Neural cell (in vitro differentiated cells): ENCODE measurements at regions not wholly inside any gene's neighbourhood (a gene's known extent, or its start where the extent isn't known, plus 50 kb on each side); places are given as distances from the start of the nearest gene placed in this dataset.

Source experiments
- H2AFZ ChIP-seq: fragments of 200-600, 300-800 bp; sonication (generic), shearing (Covaris generic); 2 replicates; pipeline ENCODE4 v1.6.0; 2014; ENCODE audit warnings: low read depth, mild to moderate bottlenecking, antibody characterized with exemption, low read length, moderate library complexity
- H3F3A ChIP-seq: fragments of 200-600 bp; shearing (Covaris generic); 2 replicates; pipeline ENCODE4 v1.6.1; 2016; ENCODE audit warnings: mild to moderate bottlenecking, moderate library complexity, mixed read lengths, antibody characterized with exemption, low read length; ENCODE audit not compliant: insufficient read depth, poor library complexity, severe bottlenecking
- H3K27ac ChIP-seq: fragments of 200-600, 300-800 bp; sonication (generic), shearing (Covaris generic); 2 replicates; pipeline ENCODE4 v1.5.1; 2014; ENCODE audit warnings: mild to moderate bottlenecking, low read length, moderate library complexity
- H3K27me3 ChIP-seq: fragments of 300-800, 200-600 bp; sonication (generic), shearing (Covaris generic); 2 replicates; pipeline ENCODE4 v1.6.0; 2014; ENCODE audit warnings: mild to moderate bottlenecking, low read depth, low read length, moderate library complexity; ENCODE audit not compliant: insufficient read depth
- H3K36me3 ChIP-seq: fragments of 300-800, 200-600 bp; sonication (generic), shearing (Covaris generic); 2 replicates; pipeline ENCODE4 v1.5.1; 2014; ENCODE audit warnings: mild to moderate bottlenecking, antibody characterized with exemption, low read length, moderate library complexity; ENCODE audit not compliant: insufficient read depth
- H3K4me2 ChIP-seq: fragments of 300-800, 200-600 bp; sonication (generic), shearing (Covaris generic); 2 replicates; pipeline ENCODE4 v1.6.0; 2014; ENCODE audit warnings: mild to moderate bottlenecking, low read length
- H3K4me3 ChIP-seq: fragments of 300-800, 200-600 bp; sonication (generic), shearing (Covaris generic); 2 replicates; pipeline ENCODE4 v1.5.1; 2014; ENCODE audit warnings: mild to moderate bottlenecking, low read length, moderate library complexity
- H3K79me2 ChIP-seq: fragments of 200-600 bp; shearing (Covaris generic); replicated peaks from 2 replicates; pipeline ENCODE4 v1.6.0; 2014; ENCODE audit warnings: mild to moderate bottlenecking, low read length, moderate library complexity; ENCODE audit not compliant: insufficient read depth
- H3K9ac ChIP-seq: fragments of 300-800, 200-600 bp; sonication (generic), shearing (Covaris generic); 2 replicates; pipeline ENCODE4 v1.6.1; 2016; ENCODE audit warnings: mild to moderate bottlenecking, low read length, mixed read lengths
- H3K9me2 ChIP-seq: fragments of 200-600 bp; shearing (Covaris generic); 2 replicates; pipeline ENCODE4 v1.6.1; 2016; ENCODE audit warnings: mild to moderate bottlenecking, low read length, mixed read lengths; ENCODE audit not compliant: insufficient read depth
- H3K9me3 ChIP-seq: fragments of 200-600, 300-800 bp; sonication (generic), shearing (Covaris generic); 2 replicates; pipeline ENCODE4 v1.6.1; 2016; ENCODE audit warnings: mild to moderate bottlenecking, mixed run types, low read length, moderate library complexity, mixed read lengths
- H4K20me1 ChIP-seq: fragments of 200-600 bp; shearing (Covaris generic); 2 replicates; pipeline ENCODE4 v1.6.1; 2016; ENCODE audit warnings: mild to moderate bottlenecking, mixed run types; ENCODE audit not compliant: insufficient read depth
- EP300 ChIP-seq: fragments of 450-650 bp; conservative IDR thresholded peaks from 2 replicates; pipeline ENCODE4 v1.6.1; 2014; ENCODE audit warnings: antibody characterized with exemption, mild to moderate bottlenecking, moderate library complexity; ENCODE audit not compliant: poor library complexity, severe bottlenecking
- EZH2 ChIP-seq: fragments of 200-600, 300-800 bp; shearing (Covaris generic), sonication (generic); IDR thresholded peaks from 2 replicates; pipeline ENCODE4 v1.6.1; 2014; ENCODE audit warnings: antibody characterized with exemption, low read length, borderline replicate concordance, mild to moderate bottlenecking; ENCODE audit not compliant: insufficient read depth, poor library complexity, severe bottlenecking
- MXI1 ChIP-seq: fragments of 450-650 bp; conservative IDR thresholded peaks from 2 replicates; pipeline ENCODE4 v1.6.1; 2014; ENCODE audit warnings: antibody characterized with exemption, mild to moderate bottlenecking; ENCODE audit not compliant: poor library complexity, severe bottlenecking
- POLR2AphosphoS5 ChIP-seq: IDR thresholded peaks from 2 replicates; pipeline ENCODE4 v1.6.1; 2012
- RAD21 ChIP-seq: fragments of 450-650 bp; conservative IDR thresholded peaks from 2 replicates; pipeline ENCODE4 v1.6.1; 2014; ENCODE audit warnings: antibody characterized with exemption, mild to moderate bottlenecking, moderate library complexity
- SMC3 ChIP-seq: fragments of 450-650 bp; conservative IDR thresholded peaks from 2 replicates; pipeline ENCODE4 v1.6.1; 2014; ENCODE audit warnings: antibody characterized with exemption, mild to moderate bottlenecking, moderate library complexity; ENCODE audit not compliant: poor library complexity
- TAF1 ChIP-seq: IDR thresholded peaks from 2 replicates; pipeline ENCODE4 v1.6.1; 2012; ENCODE audit warnings: low read depth
- TF ChIP-seq, protein P1 (sequence below): IDR thresholded peaks from 2 replicates; pipeline ENCODE4 v1.6.1; 2012; ENCODE audit warnings: borderline replicate concordance
- TF ChIP-seq, protein P2 (sequence below): fragments of 450-650 bp; IDR thresholded peaks from 2 replicates; pipeline ENCODE4 v1.5.1; 2014; ENCODE audit warnings: antibody characterized with exemption, mild to moderate bottlenecking, moderate library complexity; ENCODE audit not compliant: poor library complexity, severe bottlenecking

DNA sequence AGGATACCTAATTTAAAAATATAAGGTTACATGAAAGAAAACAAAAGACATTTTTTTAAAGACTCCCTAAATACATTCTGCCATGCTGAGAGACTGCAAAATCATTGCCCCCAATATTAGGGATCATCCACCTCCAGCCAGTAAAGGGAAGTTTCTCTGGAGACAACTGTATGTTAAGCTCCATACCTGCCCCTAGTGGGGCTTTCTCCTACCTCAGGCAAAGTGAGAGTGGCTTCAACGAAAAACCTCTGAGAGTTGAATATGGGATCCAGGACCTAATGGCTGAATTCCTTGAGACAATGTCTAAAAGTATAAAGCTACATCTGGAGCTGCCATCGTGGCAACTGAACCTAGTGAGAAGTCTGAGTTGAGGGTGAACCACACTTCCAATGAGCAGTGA, 248.1 kb upstream of the FIGN start:
- Histone ChIP-seq H3K9me2 (no peaks in the 10 kb centered on the region), H3K79me2 (no peaks in the 10 kb centered on the region), H3K36me3 (no peaks in the 10 kb centered on the region), H3K9me3 (no peaks in the 10 kb centered on the region), H3F3A (peaks cover 4% of the 10 kb centered on the region), H3K4me2 (no peak overlapping the region), H3K27ac (no peak overlapping the region), H3K4me3 (no peak overlapping the region), H4K20me1 (no peaks in the 10 kb centered on the region), H3K27me3 (no peaks in the 10 kb centered on the region), H3K9ac (no peak overlapping the region), H2AFZ (no peak overlapping the region)
- TF ChIP-seq POLR2AphosphoS5 (no peak), SMC3 (no peak), RAD21 (no peak), MXI1 (no peak), TAF1 (no peak), EZH2 (no peak), EP300 (no peak)
- TF ChIP-seq, protein P1, sequence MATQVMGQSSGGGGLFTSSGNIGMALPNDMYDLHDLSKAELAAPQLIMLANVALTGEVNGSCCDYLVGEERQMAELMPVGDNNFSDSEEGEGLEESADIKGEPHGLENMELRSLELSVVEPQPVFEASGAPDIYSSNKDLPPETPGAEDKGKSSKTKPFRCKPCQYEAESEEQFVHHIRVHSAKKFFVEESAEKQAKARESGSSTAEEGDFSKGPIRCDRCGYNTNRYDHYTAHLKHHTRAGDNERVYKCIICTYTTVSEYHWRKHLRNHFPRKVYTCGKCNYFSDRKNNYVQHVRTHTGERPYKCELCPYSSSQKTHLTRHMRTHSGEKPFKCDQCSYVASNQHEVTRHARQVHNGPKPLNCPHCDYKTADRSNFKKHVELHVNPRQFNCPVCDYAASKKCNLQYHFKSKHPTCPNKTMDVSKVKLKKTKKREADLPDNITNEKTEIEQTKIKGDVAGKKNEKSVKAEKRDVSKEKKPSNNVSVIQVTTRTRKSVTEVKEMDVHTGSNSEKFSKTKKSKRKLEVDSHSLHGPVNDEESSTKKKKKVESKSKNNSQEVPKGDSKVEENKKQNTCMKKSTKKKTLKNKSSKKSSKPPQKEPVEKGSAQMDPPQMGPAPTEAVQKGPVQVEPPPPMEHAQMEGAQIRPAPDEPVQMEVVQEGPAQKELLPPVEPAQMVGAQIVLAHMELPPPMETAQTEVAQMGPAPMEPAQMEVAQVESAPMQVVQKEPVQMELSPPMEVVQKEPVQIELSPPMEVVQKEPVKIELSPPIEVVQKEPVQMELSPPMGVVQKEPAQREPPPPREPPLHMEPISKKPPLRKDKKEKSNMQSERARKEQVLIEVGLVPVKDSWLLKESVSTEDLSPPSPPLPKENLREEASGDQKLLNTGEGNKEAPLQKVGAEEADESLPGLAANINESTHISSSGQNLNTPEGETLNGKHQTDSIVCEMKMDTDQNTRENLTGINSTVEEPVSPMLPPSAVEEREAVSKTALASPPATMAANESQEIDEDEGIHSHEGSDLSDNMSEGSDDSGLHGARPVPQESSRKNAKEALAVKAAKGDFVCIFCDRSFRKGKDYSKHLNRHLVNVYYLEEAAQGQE = no peak
- TF ChIP-seq, protein P2, sequence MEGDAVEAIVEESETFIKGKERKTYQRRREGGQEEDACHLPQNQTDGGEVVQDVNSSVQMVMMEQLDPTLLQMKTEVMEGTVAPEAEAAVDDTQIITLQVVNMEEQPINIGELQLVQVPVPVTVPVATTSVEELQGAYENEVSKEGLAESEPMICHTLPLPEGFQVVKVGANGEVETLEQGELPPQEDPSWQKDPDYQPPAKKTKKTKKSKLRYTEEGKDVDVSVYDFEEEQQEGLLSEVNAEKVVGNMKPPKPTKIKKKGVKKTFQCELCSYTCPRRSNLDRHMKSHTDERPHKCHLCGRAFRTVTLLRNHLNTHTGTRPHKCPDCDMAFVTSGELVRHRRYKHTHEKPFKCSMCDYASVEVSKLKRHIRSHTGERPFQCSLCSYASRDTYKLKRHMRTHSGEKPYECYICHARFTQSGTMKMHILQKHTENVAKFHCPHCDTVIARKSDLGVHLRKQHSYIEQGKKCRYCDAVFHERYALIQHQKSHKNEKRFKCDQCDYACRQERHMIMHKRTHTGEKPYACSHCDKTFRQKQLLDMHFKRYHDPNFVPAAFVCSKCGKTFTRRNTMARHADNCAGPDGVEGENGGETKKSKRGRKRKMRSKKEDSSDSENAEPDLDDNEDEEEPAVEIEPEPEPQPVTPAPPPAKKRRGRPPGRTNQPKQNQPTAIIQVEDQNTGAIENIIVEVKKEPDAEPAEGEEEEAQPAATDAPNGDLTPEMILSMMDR = no peak

DNA sequence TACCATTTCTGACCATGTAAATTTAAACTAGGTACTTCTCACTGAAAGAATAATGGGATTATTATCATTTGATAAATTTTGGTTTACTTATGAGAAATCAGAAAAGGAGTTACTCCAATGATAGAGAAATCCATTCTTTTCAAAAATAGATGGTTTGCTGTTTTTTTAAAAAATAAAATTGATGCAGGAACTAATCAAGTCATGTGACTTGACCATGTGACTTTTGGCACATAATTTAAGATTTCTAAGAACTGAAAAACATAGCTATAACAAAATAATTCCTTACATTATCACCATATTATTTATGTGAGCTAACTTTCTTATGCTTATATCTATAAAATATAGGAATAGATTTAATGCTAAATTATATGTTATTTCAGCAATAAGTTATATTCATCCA, 247.1 kb upstream of the FIGN start:
- H4K20me1 ChIP-seq = no peaks in the 10 kb centered on the region
- H3K4me2 ChIP-seq = no peak overlapping the region
- no peak overlapping the region for H3K4me3 ChIP-seq
- no peaks in the 10 kb centered on the region for H3K9me3 ChIP-seq
- TF ChIP-seq TAF1 = no peak
- TF ChIP-seq SMC3 = no peak
- TF ChIP-seq, protein P1 = no peak
- TF ChIP-seq POLR2AphosphoS5 = no peak
- TF ChIP-seq, protein P2 = no peak
- no peak for TF ChIP-seq RAD21
- no peak for TF ChIP-seq MXI1
- no peak for TF ChIP-seq EP300
- TF ChIP-seq EZH2 = no peak
- no peaks in the 10 kb centered on the region for H3K79me2 ChIP-seq
- H2AFZ ChIP-seq = no peak overlapping the region
- H3K27ac ChIP-seq = no peak overlapping the region
- H3K9me2 ChIP-seq = no peaks in the 10 kb centered on the region
- H3F3A ChIP-seq = peaks cover 4% of the 10 kb centered on the region
- H3K9ac ChIP-seq = no peak overlapping the region
- H3K36me3 ChIP-seq = no peaks in the 10 kb centered on the region
- H3K27me3 ChIP-seq = no peaks in the 10 kb centered on the region
